Kidney (tissue), 13 donors: ENCODE measurements at regions not wholly inside any gene's neighbourhood (a gene's known extent, or its start where the extent isn't known, plus 50 kb on each side); places are given as distances from the start of the nearest gene placed in this dataset.

Experiments
- DNase-seq, 5 donors: peaks; one replicate each; pipeline ENCODE4 v3.0.0-alpha.2; 2013 to 2020
- FAIRE-seq: peaks from 2 replicates; lab custom pipeline; 2012; peaks lifted over from hg19 to GRCh38; lab: Jason Lieb, UNC
- H3K27ac ChIP-seq, 2 donors: one replicate each; pipeline ENCODE4 v1.7.0; 2013; ENCODE audit warnings: low read depth in 2 of 2, low read length in 2 of 2, inconsistent platforms in 1 of 2
- H3K27me3 ChIP-seq: one replicate; pipeline ENCODE4 v1.7.1; 2013; ENCODE audit warnings: low read length, inconsistent platforms; ENCODE audit not compliant: control insufficient read depth, insufficient read depth
- H3K36me3 ChIP-seq, 3 donors: one replicate each; pipeline versions ENCODE4 v1.7.0 to v1.7.1; 2013; ENCODE audit warnings: low read length in 3 of 3, control low read depth in 1 of 3, inconsistent platforms in 1 of 3; ENCODE audit not compliant: insufficient read depth in 3 of 3, control insufficient read depth in 2 of 3
- H3K4me1 ChIP-seq, 3 donors: one replicate each; pipeline versions ENCODE4 v1.7.0 to v1.7.1; 2013; ENCODE audit warnings: low read length in 3 of 3, inconsistent platforms in 1 of 3, low read depth in 1 of 3; ENCODE audit not compliant: control insufficient read depth in 2 of 3, insufficient read depth in 2 of 3
- H3K4me3 ChIP-seq, 3 donors: one replicate each; pipeline versions ENCODE4 v1.7.0 to v1.8.1; 2013; ENCODE audit warnings: low read length in 3 of 3, control low read depth in 1 of 3, inconsistent platforms in 1 of 3
- H3K9ac ChIP-seq, 3 donors: one replicate each; pipeline versions ENCODE4 v1.7.0 to v1.7.1; 2013; ENCODE audit warnings: low read length in 3 of 3, control low read depth in 1 of 3, inconsistent platforms in 1 of 3
- H3K9me3 ChIP-seq, 3 donors: one replicate each; pipeline versions ENCODE4 v1.7.0 to v1.7.1; 2013; ENCODE audit warnings: low read length in 3 of 3, control low read depth in 1 of 3, inconsistent platforms in 1 of 3; ENCODE audit not compliant: control insufficient read depth in 2 of 3, insufficient read depth in 1 of 3
- intact Hi-C: fragments of 100-400 bp; cut with DNase I; formaldehyde crosslinking; loops from one replicate; pipeline ENCODE4 v1.11.1; 2022
- TF ChIP-seq, protein P1 (sequence below): IDR thresholded peaks from 3 replicates; pipeline ENCODE4 v1.5.1; 2012; ENCODE audit warnings: mild to moderate bottlenecking, moderate library complexity, borderline replicate concordance; ENCODE audit not compliant: insufficient read depth; ENCODE audit errors: extremely low read depth
- donor health status: control.
- donor health status: control.
- donor health status: control.
- donor health status: control.
- donor health status: control.
- donor health status: DM: yes; HTN: yes; CAD: no.
- donor health status: Normal renal cell carcinoma (clear cell type).

DNA sequence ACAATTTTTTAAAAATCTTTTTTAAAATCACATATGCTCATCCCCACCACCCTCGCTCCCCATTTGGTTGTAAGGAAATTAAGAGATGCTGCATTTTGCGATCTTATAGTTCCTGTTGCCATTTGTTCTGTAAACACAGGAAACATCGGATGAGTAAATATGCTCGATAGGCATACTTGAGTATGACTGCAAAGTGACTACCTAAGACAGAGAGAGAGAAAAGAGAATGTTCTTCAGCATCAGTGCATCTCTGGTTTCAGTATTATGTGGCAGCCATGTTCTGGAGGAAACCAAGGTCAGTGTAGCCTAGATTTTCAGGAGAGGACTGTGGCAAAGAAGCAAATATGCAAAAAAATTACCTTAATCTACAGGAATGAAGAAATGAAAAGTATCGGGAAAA is 265.5 kb upstream of the FMN2 start:
- Histone ChIP-seq H3K27me3 (no peaks in the 10 kb centered on the region), H3K9ac (no peak overlapping the region), H3K4me1 (no peaks in the 10 kb centered on the region), H3K27ac (no peak overlapping the region), H3K4me3 (no peak overlapping the region), H3K9me3 (no peaks in the 10 kb centered on the region), H3K36me3 (no peaks in the 10 kb centered on the region)
- TF ChIP-seq, protein P1, sequence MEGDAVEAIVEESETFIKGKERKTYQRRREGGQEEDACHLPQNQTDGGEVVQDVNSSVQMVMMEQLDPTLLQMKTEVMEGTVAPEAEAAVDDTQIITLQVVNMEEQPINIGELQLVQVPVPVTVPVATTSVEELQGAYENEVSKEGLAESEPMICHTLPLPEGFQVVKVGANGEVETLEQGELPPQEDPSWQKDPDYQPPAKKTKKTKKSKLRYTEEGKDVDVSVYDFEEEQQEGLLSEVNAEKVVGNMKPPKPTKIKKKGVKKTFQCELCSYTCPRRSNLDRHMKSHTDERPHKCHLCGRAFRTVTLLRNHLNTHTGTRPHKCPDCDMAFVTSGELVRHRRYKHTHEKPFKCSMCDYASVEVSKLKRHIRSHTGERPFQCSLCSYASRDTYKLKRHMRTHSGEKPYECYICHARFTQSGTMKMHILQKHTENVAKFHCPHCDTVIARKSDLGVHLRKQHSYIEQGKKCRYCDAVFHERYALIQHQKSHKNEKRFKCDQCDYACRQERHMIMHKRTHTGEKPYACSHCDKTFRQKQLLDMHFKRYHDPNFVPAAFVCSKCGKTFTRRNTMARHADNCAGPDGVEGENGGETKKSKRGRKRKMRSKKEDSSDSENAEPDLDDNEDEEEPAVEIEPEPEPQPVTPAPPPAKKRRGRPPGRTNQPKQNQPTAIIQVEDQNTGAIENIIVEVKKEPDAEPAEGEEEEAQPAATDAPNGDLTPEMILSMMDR = no peak
- no peak for DNase-seq
- intact Hi-C loops = no loop called here
- FAIRE-seq = no peak

DNA sequence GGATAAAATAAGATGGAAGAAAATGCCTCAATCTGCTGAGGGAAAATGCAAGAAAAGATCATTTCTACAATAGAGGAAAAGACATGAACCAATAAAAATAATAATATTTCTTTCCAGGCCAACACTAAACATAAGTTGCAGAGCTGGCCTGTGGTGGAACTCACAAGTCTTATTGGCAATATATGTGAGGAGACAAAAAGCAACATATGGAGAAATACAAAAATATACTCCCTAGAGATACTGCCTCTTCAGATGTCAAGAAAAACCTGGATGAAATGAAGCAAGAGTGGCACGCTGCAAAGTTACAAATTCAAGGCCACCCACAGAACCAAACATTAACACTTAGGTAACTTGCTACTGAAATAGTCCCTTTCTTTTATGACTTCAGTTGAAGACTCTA is 264.9 kb upstream of the FMN2 start:
- DNase-seq = no peak
- H3K27ac ChIP-seq = no peak overlapping the region
- FAIRE-seq = no peak
- TF ChIP-seq, protein P1 = no peak
- H3K27me3 ChIP-seq = no peaks in the 10 kb centered on the region
- intact Hi-C loops = no loop called here
- H3K4me3 ChIP-seq = no peak overlapping the region
- no peaks in the 10 kb centered on the region for H3K4me1 ChIP-seq
- no peak overlapping the region for H3K9ac ChIP-seq
- H3K9me3 ChIP-seq = no peaks in the 10 kb centered on the region
- no peaks in the 10 kb centered on the region for H3K36me3 ChIP-seq

DNA sequence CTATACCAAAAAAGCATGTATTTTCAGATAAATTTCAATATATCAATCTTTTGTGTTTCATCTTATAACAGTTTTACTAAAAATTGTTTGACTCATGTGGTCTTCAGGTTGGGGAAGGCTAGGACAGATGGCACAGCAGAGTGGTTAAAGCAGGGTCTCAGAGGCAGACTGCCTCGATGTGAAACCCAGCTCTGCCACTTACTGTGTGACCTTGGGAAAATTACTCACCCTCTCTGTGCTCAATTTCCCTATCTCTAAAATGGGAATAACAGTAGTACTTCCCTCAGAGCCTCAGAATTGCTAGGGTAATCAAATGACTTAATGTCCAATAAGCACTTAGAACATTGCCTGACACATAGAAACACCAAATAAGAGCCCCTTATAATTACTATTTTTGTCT is 262.1 kb upstream of the FMN2 start:
- H3K27me3 ChIP-seq = no peaks in the 10 kb centered on the region
- no peaks in the 10 kb centered on the region for H3K36me3 ChIP-seq
- TF ChIP-seq, protein P1 = no peak
- intact Hi-C loops = no loop called here
- no peaks in the 10 kb centered on the region for H3K4me1 ChIP-seq
- no peak overlapping the region for H3K9ac ChIP-seq
- no peak overlapping the region for H3K4me3 ChIP-seq
- H3K9me3 ChIP-seq = no peaks in the 10 kb centered on the region
- no peak for FAIRE-seq
- no peak overlapping the region for H3K27ac ChIP-seq
- DNase-seq = no peak
